PFSK-1 (cell line): ENCODE measurements at regions not wholly inside any gene's neighbourhood (a gene's known extent, or its start where the extent isn't known, plus 50 kb on each side); places are given as distances from the start of the nearest gene placed in this dataset.

Experiments
- FOXP2 ChIP-seq: optimal IDR thresholded peaks from 2 replicates; pipeline ENCODE3; 2011; ENCODE audit warnings: borderline replicate concordance, control low read depth, inconsistent platforms; ENCODE audit not compliant: insufficient read depth; ENCODE audit errors: extremely low read length, extremely low read depth
- POLR2AphosphoS5 ChIP-seq: IDR thresholded peaks from 2 replicates; pipeline ENCODE4 v1.6.1; 2012; ENCODE audit warnings: low read depth, mild to moderate bottlenecking, control low read depth, low read length, moderate library complexity
- SIN3A ChIP-seq: IDR thresholded peaks from 2 replicates; pipeline ENCODE4 v1.6.1; 2012; ENCODE audit warnings: mild to moderate bottlenecking, low read length, moderate library complexity, borderline replicate concordance; ENCODE audit not compliant: insufficient read depth
- TAF1 ChIP-seq: IDR thresholded peaks from 2 replicates; pipeline ENCODE4 v1.6.1; 2012; ENCODE audit warnings: low read length, control low read depth, borderline replicate concordance; ENCODE audit not compliant: insufficient read depth
- TF ChIP-seq, protein P1 (sequence below), 2 experiments: IDR thresholded peaks; 2 replicates each; pipeline versions ENCODE4 v1.6.1 to v1.8.0; 2011 to 2012; ENCODE audit warnings: low read depth in 2 of 2, low read length in 2 of 2, control low read depth in 1 of 2, inconsistent platforms in 1 of 2, mild to moderate bottlenecking in 1 of 2, moderate library complexity in 1 of 2; ENCODE audit not compliant: insufficient read depth in 1 of 2

DNA sequence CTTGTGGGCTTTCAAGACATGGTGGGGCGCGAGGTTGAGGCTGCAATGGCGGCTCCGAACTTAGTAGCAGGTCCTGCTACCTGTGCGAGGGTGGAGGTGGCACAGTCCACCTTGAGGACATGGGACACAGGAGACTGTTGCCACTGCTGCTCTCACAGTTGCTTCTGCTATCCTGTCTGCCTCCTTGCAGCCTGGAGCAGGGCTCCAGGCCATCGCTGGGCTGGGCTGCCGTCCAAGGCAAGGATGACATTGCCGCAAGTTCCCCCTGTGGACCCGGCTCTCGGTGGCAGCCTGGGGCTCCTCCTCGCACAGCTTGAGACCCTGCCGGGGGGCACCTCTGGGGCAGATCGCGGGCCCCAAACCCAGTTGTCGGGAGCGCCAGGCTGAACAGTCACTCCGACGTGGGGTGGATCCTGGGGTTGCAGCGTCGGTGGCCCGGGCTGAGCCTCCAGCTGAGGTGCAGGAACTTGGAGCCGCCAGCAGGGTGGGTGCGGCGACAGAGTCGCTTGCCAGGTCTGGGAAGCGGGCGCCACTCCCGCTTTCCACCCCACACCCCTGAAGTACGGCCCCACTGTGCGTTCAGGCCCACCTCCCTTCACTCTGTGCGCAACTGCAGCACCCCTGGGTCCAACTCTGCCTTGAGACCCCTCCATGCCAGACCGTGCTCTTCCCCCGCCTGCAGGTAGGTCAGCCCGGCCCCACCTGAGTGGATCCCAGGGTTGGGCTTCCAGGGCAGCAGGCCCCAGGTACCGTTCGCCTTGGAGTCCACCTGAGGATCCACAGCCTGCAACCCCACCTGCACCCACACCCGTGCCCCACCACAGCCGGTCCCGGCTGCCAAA is 192.7 kb upstream of the NUDT6 start:
- TF ChIP-seq FOXP2 (no peak), SIN3A (no peak), POLR2AphosphoS5 (no peak), TAF1 (no peak)
- TF ChIP-seq, protein P1, sequence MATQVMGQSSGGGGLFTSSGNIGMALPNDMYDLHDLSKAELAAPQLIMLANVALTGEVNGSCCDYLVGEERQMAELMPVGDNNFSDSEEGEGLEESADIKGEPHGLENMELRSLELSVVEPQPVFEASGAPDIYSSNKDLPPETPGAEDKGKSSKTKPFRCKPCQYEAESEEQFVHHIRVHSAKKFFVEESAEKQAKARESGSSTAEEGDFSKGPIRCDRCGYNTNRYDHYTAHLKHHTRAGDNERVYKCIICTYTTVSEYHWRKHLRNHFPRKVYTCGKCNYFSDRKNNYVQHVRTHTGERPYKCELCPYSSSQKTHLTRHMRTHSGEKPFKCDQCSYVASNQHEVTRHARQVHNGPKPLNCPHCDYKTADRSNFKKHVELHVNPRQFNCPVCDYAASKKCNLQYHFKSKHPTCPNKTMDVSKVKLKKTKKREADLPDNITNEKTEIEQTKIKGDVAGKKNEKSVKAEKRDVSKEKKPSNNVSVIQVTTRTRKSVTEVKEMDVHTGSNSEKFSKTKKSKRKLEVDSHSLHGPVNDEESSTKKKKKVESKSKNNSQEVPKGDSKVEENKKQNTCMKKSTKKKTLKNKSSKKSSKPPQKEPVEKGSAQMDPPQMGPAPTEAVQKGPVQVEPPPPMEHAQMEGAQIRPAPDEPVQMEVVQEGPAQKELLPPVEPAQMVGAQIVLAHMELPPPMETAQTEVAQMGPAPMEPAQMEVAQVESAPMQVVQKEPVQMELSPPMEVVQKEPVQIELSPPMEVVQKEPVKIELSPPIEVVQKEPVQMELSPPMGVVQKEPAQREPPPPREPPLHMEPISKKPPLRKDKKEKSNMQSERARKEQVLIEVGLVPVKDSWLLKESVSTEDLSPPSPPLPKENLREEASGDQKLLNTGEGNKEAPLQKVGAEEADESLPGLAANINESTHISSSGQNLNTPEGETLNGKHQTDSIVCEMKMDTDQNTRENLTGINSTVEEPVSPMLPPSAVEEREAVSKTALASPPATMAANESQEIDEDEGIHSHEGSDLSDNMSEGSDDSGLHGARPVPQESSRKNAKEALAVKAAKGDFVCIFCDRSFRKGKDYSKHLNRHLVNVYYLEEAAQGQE (IDR thresholded peaks at IDR 0.05; ENCODE audit: insufficient read depth in 1 of 2, low read depth in 2 of 2, low read length in 2 of 2) = no peak

DNA sequence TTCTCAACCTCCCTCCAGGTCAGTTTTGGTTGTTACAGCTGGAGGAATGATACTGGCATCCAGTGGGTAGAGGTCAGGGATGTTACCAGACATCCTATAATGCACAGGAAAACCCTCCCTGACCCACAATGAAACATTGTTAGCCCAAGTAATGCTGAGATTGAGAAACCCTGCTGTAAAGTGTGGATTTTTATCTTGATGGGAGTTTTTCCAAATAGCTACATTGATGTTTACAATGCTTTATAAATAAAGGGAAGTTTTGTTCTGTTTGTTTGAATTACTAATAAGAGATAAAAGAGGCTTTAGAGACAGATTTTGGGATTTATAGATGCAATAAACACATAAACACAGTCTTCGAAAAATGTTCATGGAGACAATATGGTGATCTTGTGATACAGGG is 194.0 kb upstream of the NUDT6 start:
- no peak for TF ChIP-seq TAF1
- no peak for TF ChIP-seq SIN3A
- TF ChIP-seq POLR2AphosphoS5 = no peak
- TF ChIP-seq, protein P1 (IDR thresholded peaks at IDR 0.05; ENCODE audit: insufficient read depth in 1 of 2, low read depth in 2 of 2, low read length in 2 of 2) = no peak
- TF ChIP-seq FOXP2 = no peak

DNA sequence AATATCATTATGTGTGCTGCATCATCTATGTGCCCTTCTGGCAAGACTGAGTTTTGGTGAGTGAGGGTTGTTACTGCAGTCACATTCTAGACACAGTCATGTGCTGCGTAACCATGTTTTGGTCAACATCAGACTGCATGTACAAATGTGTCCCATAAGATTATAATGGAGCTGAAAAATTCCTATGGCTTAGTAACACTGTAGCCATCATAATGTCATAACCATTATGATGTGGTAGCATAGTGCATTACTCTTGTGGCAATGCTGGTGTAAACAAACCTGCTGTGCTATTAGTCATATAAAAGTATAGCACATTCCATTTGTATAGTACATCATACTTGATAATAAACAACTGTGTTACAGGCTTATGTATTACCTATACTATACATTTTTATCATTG is 198.1 kb upstream of the NUDT6 start:
- no peak for TF ChIP-seq FOXP2
- TF ChIP-seq SIN3A = no peak
- TF ChIP-seq TAF1 = no peak
- TF ChIP-seq POLR2AphosphoS5 = no peak
- TF ChIP-seq, protein P1 (IDR thresholded peaks at IDR 0.05; ENCODE audit: insufficient read depth in 1 of 2, low read depth in 2 of 2, low read length in 2 of 2) = no peak

DNA sequence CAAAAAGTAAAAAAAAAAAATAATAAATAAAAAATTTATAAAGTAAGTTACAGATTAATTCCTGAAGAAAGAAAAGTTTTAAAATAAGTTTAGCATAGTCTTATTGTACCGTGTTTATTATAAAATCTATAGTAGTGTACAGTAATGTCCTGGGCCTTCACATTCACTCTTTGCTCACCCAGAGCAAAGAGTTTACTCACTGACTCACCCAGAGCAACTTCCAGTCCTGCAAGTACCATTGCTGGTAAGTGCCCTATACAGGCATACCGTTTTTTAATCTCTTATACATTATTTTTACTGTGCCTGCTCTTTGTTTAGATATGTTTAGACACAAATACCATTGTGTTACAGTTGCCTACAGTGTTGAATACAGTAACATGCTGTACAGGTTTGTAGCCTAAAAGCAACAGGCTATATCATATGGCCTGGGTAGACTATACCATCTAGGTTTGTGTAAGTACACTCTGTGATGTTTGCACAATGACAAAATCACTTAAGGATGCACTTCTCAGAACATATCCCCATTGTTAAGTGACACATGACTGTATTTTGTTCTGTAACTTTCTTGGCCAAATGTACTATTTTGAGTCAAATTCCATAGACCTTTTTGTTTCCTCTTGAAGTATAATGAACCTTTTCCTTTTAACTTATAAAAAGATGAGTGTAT is 199.0 kb upstream of the NUDT6 start:
- TF ChIP-seq, protein P1 (IDR thresholded peaks at IDR 0.05; ENCODE audit: insufficient read depth in 1 of 2, low read depth in 2 of 2, low read length in 2 of 2) = no peak
- no peak for TF ChIP-seq POLR2AphosphoS5
- TF ChIP-seq TAF1 = no peak
- no peak for TF ChIP-seq SIN3A
- TF ChIP-seq FOXP2 = no peak
